Ishikawa (cell line): ENCODE measurements at regions not wholly inside any gene's neighbourhood (a gene's known extent, or its start where the extent isn't known, plus 50 kb on each side); places are given as distances from the start of the nearest gene placed in this dataset.

ENCODE experiments used
- CEBPB ChIP-seq: IDR thresholded peaks from 2 replicates; pipeline ENCODE4 v1.6.1; 2012
- EP300 ChIP-seq: IDR thresholded peaks from 2 replicates; pipeline ENCODE4 v1.6.1; 2012; ENCODE audit warnings: borderline replicate concordance

DNA sequence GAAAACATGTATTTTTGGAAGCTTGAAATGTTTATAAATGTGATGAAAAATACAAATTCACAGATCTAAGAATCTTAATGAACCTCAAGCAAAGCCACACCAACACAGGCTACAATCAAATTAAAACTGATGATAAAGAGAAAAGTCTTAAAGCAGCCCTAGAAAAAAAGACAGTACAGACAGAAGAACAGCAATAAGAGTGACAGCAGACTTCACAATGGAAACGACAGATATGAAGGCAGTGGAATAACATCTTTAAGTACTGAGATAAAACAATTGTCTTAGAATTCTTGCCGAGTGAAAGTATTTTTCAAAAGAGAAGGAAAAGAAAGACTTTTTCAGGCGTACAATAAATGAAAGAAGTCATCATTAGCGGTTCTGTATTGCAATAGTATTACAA is 423.6 kb upstream of the LCORL start:
- TF ChIP-seq CEBPB: no peak
- no peak for TF ChIP-seq EP300
